IMR-90 (cell line): ENCODE measurements at regions not wholly inside any gene's neighbourhood (a gene's known extent, or its start where the extent isn't known, plus 50 kb on each side); places are given as distances from the start of the nearest gene placed in this dataset.

Source experiments
- ATAC-seq: fragments of 200-7000 bp; cut with Tn5 transposase; 2 replicates; pipeline ENCODE4 v1.9.1; 2020; ENCODE audit warnings: low read depth, mild to moderate bottlenecking, moderate library complexity
- BruUV-seq: library from RNA; stranded (reverse); fragments of 400-500 nt; replicated peaks from 2 replicates; lab custom pipeline; 2021; lab: Mats Ljungman, UMichigan
- CTCF ChIA-PET: fragments of 300-600 bp; formaldehyde crosslinking; extraction: SDS; loops from one replicate; lab custom pipeline; 2021; ENCODE audit warnings: antibody characterized with exemption; lab: Yijun Ruan, JAX
- POLR2A ChIA-PET: fragments of 300-600 bp; sonication (Branson Sonifier 250); formaldehyde crosslinking; loops from one replicate; lab custom pipeline; 2022; ENCODE audit warnings: antibody characterized with exemption; ENCODE audit not compliant: unreplicated experiment; lab: Charles Lee
- DNase-seq: peaks from one replicate; pipeline ENCODE4 v3.0.0; 2013
- H2AFZ ChIP-seq: replicated peaks from 2 replicates; pipeline ENCODE3; 2013; ENCODE audit warnings: low read length, mild to moderate bottlenecking; ENCODE audit not compliant: poor library complexity
- H2AK5ac ChIP-seq: 2 replicates; pipeline ENCODE4 v1.6.1; 2013; ENCODE audit warnings: low read depth, low read length, inconsistent platforms
- H2AK9ac ChIP-seq: replicated peaks from 2 replicates; pipeline ENCODE3; 2013; ENCODE audit warnings: mild to moderate bottlenecking, low read depth, low read length, moderate library complexity; ENCODE audit not compliant: poor library complexity
- H2BK120ac ChIP-seq: 2 replicates; pipeline ENCODE4 v1.6.1; 2013; ENCODE audit warnings: low read depth, low read length, inconsistent platforms
- H2BK15ac ChIP-seq: 3 replicates; pipeline ENCODE4 v1.6.1; 2013; ENCODE audit warnings: low read depth, low read length, inconsistent platforms
- H2BK20ac ChIP-seq: 2 replicates; pipeline ENCODE4 v1.6.1; 2013; ENCODE audit warnings: low read depth, mild to moderate bottlenecking, inconsistent platforms, low read length, moderate library complexity
- H2BK5ac ChIP-seq: 2 replicates; pipeline ENCODE4 v1.6.1; 2013; ENCODE audit warnings: mild to moderate bottlenecking, low read depth, low read length, inconsistent platforms; ENCODE audit not compliant: poor library complexity, severe bottlenecking
- H3K14ac ChIP-seq: replicated peaks from 2 replicates; pipeline ENCODE4 v1.6.1; 2013; ENCODE audit warnings: low read depth, low read length, inconsistent platforms
- H3K18ac ChIP-seq: 2 replicates; pipeline ENCODE4 v1.6.1; 2013; ENCODE audit warnings: low read depth, low read length, control low read depth
- H3K23ac ChIP-seq: 2 replicates; pipeline ENCODE4 v1.6.1; 2013; ENCODE audit warnings: low read depth, low read length, inconsistent platforms
- H3K27ac ChIP-seq: 2 replicates; pipeline ENCODE4 v1.5.1; 2013; ENCODE audit warnings: mild to moderate bottlenecking, control low read depth, low read length; ENCODE audit not compliant: insufficient read depth
- H3K27me3 ChIP-seq: 2 replicates; pipeline ENCODE4 v1.6.1; 2013; ENCODE audit warnings: low read length; ENCODE audit not compliant: control insufficient read depth, insufficient read depth
- H3K36me3 ChIP-seq: 2 replicates; pipeline ENCODE4 v1.6.1; 2013; ENCODE audit warnings: low read length, mixed read lengths; ENCODE audit not compliant: control insufficient read depth, insufficient read depth
- H3K4ac ChIP-seq: 2 replicates; pipeline ENCODE4 v1.6.1; 2013; ENCODE audit warnings: low read depth, low read length, inconsistent platforms
- H3K4me1 ChIP-seq: 2 replicates; pipeline ENCODE4 v1.6.1; 2013; ENCODE audit warnings: low read length, mixed read lengths; ENCODE audit not compliant: control insufficient read depth, insufficient read depth
- H3K4me2 ChIP-seq: 2 replicates; pipeline ENCODE4 v1.6.1; 2013; ENCODE audit warnings: low read depth, mild to moderate bottlenecking, control low read depth, low read length, moderate library complexity
- H3K4me3 ChIP-seq: 2 replicates; pipeline ENCODE4 v1.5.1; 2013; ENCODE audit warnings: low read depth, mild to moderate bottlenecking, control low read depth, low read length, moderate library complexity; ENCODE audit not compliant: insufficient read depth
- H3K56ac ChIP-seq: 2 replicates; pipeline ENCODE4 v1.6.1; 2013; ENCODE audit warnings: low read length, inconsistent platforms; ENCODE audit not compliant: insufficient read depth; ENCODE audit errors: extremely low read depth
- H3K79me1 ChIP-seq, 2 experiments: 2 replicates each; pipeline ENCODE4 v1.6.1; 2013; ENCODE audit warnings: low read length in 2 of 2, inconsistent platforms in 1 of 2, low read depth in 1 of 2
- H3K9ac ChIP-seq: 2 replicates; pipeline ENCODE4 v1.6.1; 2013; ENCODE audit warnings: low read depth, low read length, control low read depth
- H3K9me1 ChIP-seq: 2 replicates; pipeline ENCODE4 v1.6.1; 2013; ENCODE audit warnings: low read length, inconsistent platforms; ENCODE audit not compliant: insufficient read depth
- H3K9me3 ChIP-seq: 2 replicates; pipeline ENCODE4 v1.6.1; 2013; ENCODE audit warnings: low read length; ENCODE audit not compliant: control insufficient read depth, insufficient read depth
- H4K20me1 ChIP-seq: 2 replicates; pipeline ENCODE4 v1.6.1; 2013; ENCODE audit warnings: low read length, inconsistent platforms; ENCODE audit not compliant: insufficient read depth
- H4K5ac ChIP-seq: 2 replicates; pipeline ENCODE4 v1.6.1; 2013; ENCODE audit warnings: mild to moderate bottlenecking, low read depth, low read length, control low read depth
- H4K8ac ChIP-seq, 2 experiments: 2 replicates each; pipeline ENCODE4 v1.6.1; 2013; ENCODE audit warnings: low read depth in 2 of 2, low read length in 2 of 2, control low read depth in 1 of 2, inconsistent platforms in 1 of 2
- H4K91ac ChIP-seq: 2 replicates; pipeline ENCODE4 v1.6.1; 2013; ENCODE audit warnings: low read depth, low read length, inconsistent platforms; ENCODE audit not compliant: insufficient read depth
- BHLHE40 ChIP-seq: fragments of 150-350 bp; IDR thresholded peaks from 2 replicates; pipeline ENCODE4 v1.6.1; 2016; ENCODE audit warnings: mild to moderate bottlenecking, low read depth, low read length
- CHD1 ChIP-seq: IDR thresholded peaks from 2 replicates; pipeline ENCODE4 v1.6.1; 2012; ENCODE audit warnings: low read depth, low read length, improper control_type of control experiment
- FOS ChIP-seq: fragments of 150-350 bp; IDR thresholded peaks from 2 replicates; pipeline ENCODE4 v1.6.1; 2016; ENCODE audit warnings: low read depth, low read length
- MAFK ChIP-seq: IDR thresholded peaks from 2 replicates; pipeline ENCODE4 v1.6.1; 2012; ENCODE audit warnings: low read depth, low read length, improper control_type of control experiment
- MAZ ChIP-seq: IDR thresholded peaks from 2 replicates; pipeline ENCODE4 v1.6.1; 2012; ENCODE audit warnings: low read depth, mild to moderate bottlenecking, low read length, improper control_type of control experiment, moderate library complexity, borderline replicate concordance
- MXI1 ChIP-seq: IDR thresholded peaks from 2 replicates; pipeline ENCODE4 v1.6.1; 2012; ENCODE audit warnings: low read depth, mild to moderate bottlenecking, low read length, moderate library complexity, borderline replicate concordance
- RCOR1 ChIP-seq: IDR thresholded peaks from 2 replicates; pipeline ENCODE4 v1.6.1; 2012; ENCODE audit warnings: mild to moderate bottlenecking, low read length, improper control_type of control experiment; ENCODE audit not compliant: insufficient replicate concordance
- SMC3 ChIP-seq: fragments of 150-350 bp; IDR thresholded peaks from 2 replicates; pipeline ENCODE4 v1.6.1; 2016; ENCODE audit warnings: low read depth, mild to moderate bottlenecking, antibody characterized with exemption, low read length, moderate library complexity
- WGBS, 2 experiments: methylation state at CpG; one replicate each; pipeline versions ENCODE4 v1.1.5 to v1.1.7; 2013; ENCODE audit warnings: missing lambda C conversion rate in 2 of 2; ENCODE audit not compliant: insufficient read length in 1 of 2; ENCODE audit errors: extremely low coverage in 2 of 2; 5-methylcytosine and 5-hydroxymethylcytosine counted together
- dilution Hi-C: fragments of 300-500 bp; cut with HindIII; formaldehyde crosslinking; loops from one replicate; pipeline ENCODE4 v1.14.3; 2018; ENCODE audit warnings: low sequenced_read_pairs; ENCODE audit not compliant: unreplicated experiment
- in situ Hi-C: fragments of 300-500 bp; cut with MboI; formaldehyde crosslinking; loops from 3 replicates; pipeline ENCODE4 v1.14.3; 2019; ENCODE audit warnings: low sequenced_read_pairs, inconsistent platforms, mixed read lengths
- intact Hi-C: fragments of 100-400 bp; cut with micrococcal nuclease; formaldehyde crosslinking; loops from 2 replicates; pipeline ENCODE4 v1.10.0; 2022
- TF ChIP-seq, protein P1 (sequence below): conservative IDR thresholded peaks from 2 replicates; pipeline ENCODE4 v1.5.1; 2012; ENCODE audit warnings: mild to moderate bottlenecking, low read depth, low read length, improper control_type of control experiment
- TF ChIP-seq, protein P2 (sequence below): fragments of 150-350 bp; IDR thresholded peaks from 2 replicates; pipeline ENCODE4 v1.6.1; 2017; ENCODE audit warnings: mild to moderate bottlenecking, antibody characterized with exemption, low read length, low read depth

- Histone ChIP-seq H3K14ac (no peak overlapping the region), H3K4me3 (no peak overlapping the region), H2AK9ac (no peak overlapping the region), H2BK5ac (no peak overlapping the region), H3K23ac (no peak overlapping the region), H3K4me1 (no peaks in the 10 kb centered on the region), H3K79me1 (no peaks in the 10 kb centered on the region), H3K4me2 (no peak overlapping the region), H3K9ac (no peak overlapping the region), H4K20me1 (no peaks in the 10 kb centered on the region), H2BK120ac (no peak overlapping the region), H3K56ac (no peak overlapping the region), H2AFZ (no peak overlapping the region), H3K27me3 (no peaks in the 10 kb centered on the region), H2BK15ac (no peak overlapping the region), H4K91ac (no peak overlapping the region), H2AK5ac (no peak overlapping the region), H3K4ac (no peak overlapping the region), H3K36me3 (no peaks in the 10 kb centered on the region), H2BK20ac (no peak overlapping the region), H3K9me1 (no peaks in the 10 kb centered on the region), H3K18ac (no peak overlapping the region), H4K5ac (no peak overlapping the region), H3K9me3 (no peaks in the 10 kb centered on the region), H4K8ac (no peak overlapping the region), H3K27ac (no peak overlapping the region)
- TF ChIP-seq, protein P1, sequence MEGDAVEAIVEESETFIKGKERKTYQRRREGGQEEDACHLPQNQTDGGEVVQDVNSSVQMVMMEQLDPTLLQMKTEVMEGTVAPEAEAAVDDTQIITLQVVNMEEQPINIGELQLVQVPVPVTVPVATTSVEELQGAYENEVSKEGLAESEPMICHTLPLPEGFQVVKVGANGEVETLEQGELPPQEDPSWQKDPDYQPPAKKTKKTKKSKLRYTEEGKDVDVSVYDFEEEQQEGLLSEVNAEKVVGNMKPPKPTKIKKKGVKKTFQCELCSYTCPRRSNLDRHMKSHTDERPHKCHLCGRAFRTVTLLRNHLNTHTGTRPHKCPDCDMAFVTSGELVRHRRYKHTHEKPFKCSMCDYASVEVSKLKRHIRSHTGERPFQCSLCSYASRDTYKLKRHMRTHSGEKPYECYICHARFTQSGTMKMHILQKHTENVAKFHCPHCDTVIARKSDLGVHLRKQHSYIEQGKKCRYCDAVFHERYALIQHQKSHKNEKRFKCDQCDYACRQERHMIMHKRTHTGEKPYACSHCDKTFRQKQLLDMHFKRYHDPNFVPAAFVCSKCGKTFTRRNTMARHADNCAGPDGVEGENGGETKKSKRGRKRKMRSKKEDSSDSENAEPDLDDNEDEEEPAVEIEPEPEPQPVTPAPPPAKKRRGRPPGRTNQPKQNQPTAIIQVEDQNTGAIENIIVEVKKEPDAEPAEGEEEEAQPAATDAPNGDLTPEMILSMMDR: no peak
- TF ChIP-seq RCOR1 (no peak), BHLHE40 (no peak), SMC3 (no peak), CHD1 (no peak), MAFK (no peak), MAZ (no peak), MXI1 (no peak), FOS (no peak)
- TF ChIP-seq, protein P2, sequence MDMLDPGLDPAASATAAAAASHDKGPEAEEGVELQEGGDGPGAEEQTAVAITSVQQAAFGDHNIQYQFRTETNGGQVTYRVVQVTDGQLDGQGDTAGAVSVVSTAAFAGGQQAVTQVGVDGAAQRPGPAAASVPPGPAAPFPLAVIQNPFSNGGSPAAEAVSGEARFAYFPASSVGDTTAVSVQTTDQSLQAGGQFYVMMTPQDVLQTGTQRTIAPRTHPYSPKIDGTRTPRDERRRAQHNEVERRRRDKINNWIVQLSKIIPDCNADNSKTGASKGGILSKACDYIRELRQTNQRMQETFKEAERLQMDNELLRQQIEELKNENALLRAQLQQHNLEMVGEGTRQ: no peak
- dilution Hi-C loops (no loop called here), intact Hi-C loops (no loop called here), in situ Hi-C loops (no loop called here)
- no TSS peak for BruUV-seq
- ChIA-PET POLR2A (no interaction called here), CTCF (no interaction called here)
- DNase-seq (no peak), ATAC-seq (no peak)
- no CpG with 5 or more reads among the region's 4 CpGs for whole genome bisulfite sequencing, 2 experiments
Observed at GRCh38 chr15:31660816-31661215, 334.2 kb downstream of the KLF13 start.
